ENCODE measurements at regions not wholly inside any gene's neighbourhood (a gene's known extent, or its start where the extent isn't known, plus 50 kb on each side); places are given as distances from the start of the nearest gene placed in this dataset.

DNA sequence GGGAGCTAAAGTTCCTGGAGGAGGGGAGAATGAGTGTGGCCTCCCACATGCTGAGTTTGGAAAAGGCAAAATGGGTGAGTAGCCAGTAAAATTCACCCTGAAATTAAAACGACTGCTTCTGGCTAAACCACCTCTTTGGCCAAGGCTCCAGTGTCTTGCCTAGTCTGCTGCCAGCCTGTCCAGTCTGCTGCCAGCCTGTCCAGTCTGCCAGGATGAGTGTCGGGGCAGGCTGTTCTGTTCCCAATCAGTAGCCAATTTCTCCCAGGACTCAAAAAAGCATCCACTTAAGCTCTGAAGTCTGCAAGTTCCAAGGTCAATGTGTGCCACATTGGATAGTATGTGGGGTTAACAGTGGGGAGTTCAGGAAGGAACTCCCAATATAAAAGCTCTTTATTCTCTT lies 134.6 kb upstream of the KLHL29 start:
- ATAC-seq (ENCODE audit: low FRiP score) (no peak), DNase-seq (ENCODE audit: low spot score) (no peak)
- TF ChIP-seq, protein P1, sequence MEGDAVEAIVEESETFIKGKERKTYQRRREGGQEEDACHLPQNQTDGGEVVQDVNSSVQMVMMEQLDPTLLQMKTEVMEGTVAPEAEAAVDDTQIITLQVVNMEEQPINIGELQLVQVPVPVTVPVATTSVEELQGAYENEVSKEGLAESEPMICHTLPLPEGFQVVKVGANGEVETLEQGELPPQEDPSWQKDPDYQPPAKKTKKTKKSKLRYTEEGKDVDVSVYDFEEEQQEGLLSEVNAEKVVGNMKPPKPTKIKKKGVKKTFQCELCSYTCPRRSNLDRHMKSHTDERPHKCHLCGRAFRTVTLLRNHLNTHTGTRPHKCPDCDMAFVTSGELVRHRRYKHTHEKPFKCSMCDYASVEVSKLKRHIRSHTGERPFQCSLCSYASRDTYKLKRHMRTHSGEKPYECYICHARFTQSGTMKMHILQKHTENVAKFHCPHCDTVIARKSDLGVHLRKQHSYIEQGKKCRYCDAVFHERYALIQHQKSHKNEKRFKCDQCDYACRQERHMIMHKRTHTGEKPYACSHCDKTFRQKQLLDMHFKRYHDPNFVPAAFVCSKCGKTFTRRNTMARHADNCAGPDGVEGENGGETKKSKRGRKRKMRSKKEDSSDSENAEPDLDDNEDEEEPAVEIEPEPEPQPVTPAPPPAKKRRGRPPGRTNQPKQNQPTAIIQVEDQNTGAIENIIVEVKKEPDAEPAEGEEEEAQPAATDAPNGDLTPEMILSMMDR (IDR thresholded peaks at IDR 0.05) = no peak

DNA sequence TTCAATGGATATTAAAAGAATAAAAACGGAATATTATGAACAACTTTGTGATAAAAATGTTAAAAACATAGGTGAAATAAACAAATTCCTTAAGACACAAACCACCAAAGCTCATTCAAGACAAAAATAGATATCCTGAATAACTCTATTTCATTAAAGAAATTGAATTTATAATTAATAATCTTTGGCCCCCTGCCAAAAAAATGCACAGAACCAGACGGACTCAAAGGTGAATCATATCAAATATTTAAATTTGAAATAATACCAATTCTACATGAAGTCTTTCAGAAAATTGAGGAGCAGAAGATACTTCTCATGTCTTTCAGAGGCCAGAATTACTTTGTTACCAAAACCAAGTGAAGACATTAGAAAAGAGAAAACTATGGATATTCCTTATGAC lies 128.3 kb upstream of the KLHL29 start:
- ATAC-seq (ENCODE audit: low FRiP score) (no peak), DNase-seq (ENCODE audit: low spot score) (no peak)
- TF ChIP-seq, protein P1 (IDR thresholded peaks at IDR 0.05) = no peak

DNA sequence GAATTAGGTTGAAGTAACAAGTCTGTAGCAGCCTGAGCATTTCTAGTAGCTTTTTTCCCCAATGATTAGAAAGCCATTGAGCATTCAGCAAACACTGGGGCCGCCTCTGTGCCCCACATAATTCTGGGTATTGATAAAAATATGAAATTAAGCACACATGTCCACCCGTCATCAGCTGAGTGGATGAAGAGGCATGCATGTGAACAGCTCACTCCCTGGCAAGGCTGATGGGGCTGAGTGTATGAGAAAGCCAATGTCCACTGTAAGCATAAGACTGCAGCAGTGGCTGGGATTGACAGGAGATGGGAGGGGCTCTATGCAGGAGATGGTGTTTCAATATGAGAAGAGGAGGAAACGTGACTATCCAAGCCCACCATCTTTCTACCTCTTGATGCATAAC lies 124.4 kb upstream of the KLHL29 start:
- no peak for ATAC-seq (ENCODE audit: low FRiP score)
- TF ChIP-seq, protein P1 (IDR thresholded peaks at IDR 0.05) = no peak
- no peak for DNase-seq (ENCODE audit: low spot score)

DNA sequence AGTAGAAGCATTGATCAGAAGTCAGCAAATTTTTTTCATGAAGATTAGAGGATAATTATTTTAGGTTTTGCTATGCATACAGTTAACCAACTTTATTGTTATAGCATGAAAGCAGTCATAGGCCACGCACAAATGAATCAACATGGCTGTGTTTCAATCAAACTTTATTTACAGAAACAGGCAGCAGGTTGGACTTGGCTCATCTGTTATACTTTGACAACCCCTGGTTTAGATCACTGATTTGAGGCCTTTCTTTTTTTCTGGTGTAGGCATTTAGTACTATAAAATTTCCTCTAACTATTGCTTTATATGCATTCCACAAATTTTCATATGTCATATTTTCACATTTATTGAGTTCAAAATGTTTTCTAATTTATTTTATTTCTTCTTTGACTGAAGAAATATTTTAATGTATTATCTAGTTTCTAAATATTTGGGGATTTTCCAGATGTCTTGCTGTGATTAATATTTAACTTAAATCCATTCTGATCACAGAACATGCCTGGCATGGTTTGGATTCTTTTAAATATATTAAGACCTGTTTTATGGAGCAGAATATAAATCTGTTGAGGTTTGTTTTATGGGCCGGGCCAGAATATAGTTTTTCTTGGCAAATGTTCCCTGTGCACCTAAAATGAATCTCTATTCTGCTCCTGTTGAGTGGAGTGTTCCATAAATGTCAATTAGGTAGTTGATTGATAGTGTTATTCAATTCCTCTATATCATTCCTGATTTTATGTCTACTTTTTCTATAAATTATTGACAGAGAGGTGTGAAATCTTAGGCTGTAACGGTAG lies 116.3 kb upstream of the KLHL29 start:
- no peak for ATAC-seq (ENCODE audit: low FRiP score)
- TF ChIP-seq, protein P1 (IDR thresholded peaks at IDR 0.05) = no peak
- no peak for DNase-seq (ENCODE audit: low spot score)

DNA sequence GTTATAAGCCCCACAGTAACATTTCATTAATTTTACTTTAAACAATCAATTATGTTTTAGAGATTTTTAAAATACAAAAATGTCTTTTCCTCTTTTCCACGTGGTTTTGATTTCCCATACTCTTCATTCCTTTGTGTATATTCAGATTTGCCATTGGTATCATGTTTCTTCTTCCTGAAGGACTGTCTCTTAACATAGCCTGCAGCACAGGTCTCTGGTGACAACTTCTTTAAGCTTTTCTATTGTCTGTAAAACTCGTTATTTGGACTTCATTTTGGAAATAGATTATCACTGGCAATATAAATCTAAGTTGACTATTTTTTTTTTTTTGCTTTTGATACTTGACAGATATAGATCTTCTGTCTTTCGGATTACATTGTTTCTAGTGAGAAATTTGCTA lies 115.2 kb upstream of the KLHL29 start:
- no peak for DNase-seq (ENCODE audit: low spot score)
- TF ChIP-seq, protein P1 (IDR thresholded peaks at IDR 0.05) = no peak
- ATAC-seq (ENCODE audit: low FRiP score) = no peak

DNA sequence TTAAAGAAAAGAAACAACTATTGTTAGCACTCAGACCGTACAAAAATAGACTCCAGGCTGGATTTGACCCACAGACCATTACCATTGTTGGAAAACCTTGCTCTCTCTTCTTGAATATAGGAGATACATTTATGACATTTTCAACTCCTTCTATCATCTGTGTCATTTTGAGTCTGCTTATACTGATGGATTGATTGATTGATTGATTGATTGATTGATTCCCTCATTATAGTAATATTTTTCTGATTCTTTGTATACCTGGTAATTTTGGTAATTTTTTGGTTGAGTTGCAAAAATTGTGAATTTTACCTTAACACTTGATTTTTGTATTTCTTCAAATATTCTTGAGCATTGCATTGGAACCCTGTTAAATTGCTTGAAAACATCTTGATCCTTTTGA lies 114.2 kb upstream of the KLHL29 start:
- no peak for ATAC-seq (ENCODE audit: low FRiP score)
- DNase-seq (ENCODE audit: low spot score) = no peak

DNA sequence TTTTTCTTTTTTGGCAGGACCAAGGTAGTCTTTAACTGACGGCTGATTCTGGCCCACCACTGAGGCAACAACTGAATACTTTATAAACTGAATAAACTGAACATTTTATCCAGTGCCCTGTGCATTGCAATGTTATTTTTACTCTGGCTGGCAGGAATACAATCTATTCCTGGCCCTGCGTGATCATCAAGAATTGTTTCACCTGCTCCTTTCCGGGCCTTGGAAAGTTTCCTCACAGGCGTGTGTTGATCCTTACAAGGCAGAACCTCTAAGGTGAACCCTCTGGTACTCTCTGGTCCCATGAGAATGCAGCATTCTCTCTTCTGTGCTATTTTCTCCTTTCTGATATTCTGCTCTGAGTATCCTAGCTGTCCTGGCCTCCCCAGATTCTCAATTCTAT lies 113.7 kb upstream of the KLHL29 start:
- DNase-seq (ENCODE audit: low spot score) = no peak
- no peak for ATAC-seq (ENCODE audit: low FRiP score)
- TF ChIP-seq, protein P1 (IDR thresholded peaks at IDR 0.05) = no peak

More for the DNA sequence above, 114.2 kb upstream of the KLHL29 start:
- TF ChIP-seq, protein P1 (IDR thresholded peaks at IDR 0.05) = no peak

Data from omental fat pad (tissue), 3 donors.